ENCODE measurements at regions not wholly inside any gene's neighbourhood (a gene's known extent, or its start where the extent isn't known, plus 50 kb on each side); places are given as distances from the start of the nearest gene placed in this dataset.

GRCh38 chr1:30343562-30343961, 379.8 kb downstream of the MATN1 start:
- H3K27ac ChIP-seq: no peak overlapping the region
- DNase-seq (ENCODE audit: low spot score): no peak
- CTCF ChIA-PET: no interaction called here
- POLR2A ChIA-PET (ENCODE audit: low non-redundant PET): no interaction called here
- no peak for TF ChIP-seq CTCF (conservative IDR thresholded peaks at IDR 0.05; ENCODE audit: low read depth)

GRCh38 chr1:30342535-30343141, 380.7 kb downstream of the MATN1 start:
- ChIA-PET POLR2A (ENCODE audit: low non-redundant PET) (no interaction called here), CTCF (no interaction called here)
- no peak for TF ChIP-seq CTCF (conservative IDR thresholded peaks at IDR 0.05; ENCODE audit: low read depth)
- no peak for DNase-seq (ENCODE audit: low spot score)
- no peak overlapping the region for H3K27ac ChIP-seq

GRCh38 chr1:30340934-30341333, 382.5 kb downstream of the MATN1 start:
- ChIA-PET POLR2A (ENCODE audit: low non-redundant PET) (no interaction called here), CTCF (interaction anchor here (0.6 kb wide), 1 partner anchor 825 kb away, joined by 5 read pairs; no protein-coding TSS in a partner anchor)
- H3K27ac ChIP-seq: no peak overlapping the region
- no peak for DNase-seq (ENCODE audit: low spot score)
- no peak for TF ChIP-seq CTCF (conservative IDR thresholded peaks at IDR 0.05; ENCODE audit: low read depth)

- no peak for DNase-seq (ENCODE audit: low spot score)
- TF ChIP-seq CTCF (conservative IDR thresholded peaks at IDR 0.05; ENCODE audit: low read depth): no peak
- POLR2A ChIA-PET (ENCODE audit: low non-redundant PET): no interaction called here
- CTCF ChIA-PET: no interaction called here
- no peak overlapping the region for H3K27ac ChIP-seq
These were observed 383.5 kb downstream of the MATN1 start for GRCh38 chr1:30339866-30340265.

GRCh38 chr1:30338765-30339164, 384.6 kb downstream of the MATN1 start:
- no peak for DNase-seq (ENCODE audit: low spot score)
- H3K27ac ChIP-seq: no peak overlapping the region
- no peak for TF ChIP-seq CTCF (conservative IDR thresholded peaks at IDR 0.05; ENCODE audit: low read depth)
- POLR2A ChIA-PET (ENCODE audit: low non-redundant PET): no interaction called here
- CTCF ChIA-PET: no interaction called here

GRCh38 chr1:30337324-30337620, 386.1 kb downstream of the MATN1 start:
- DNase-seq (ENCODE audit: low spot score): no peak
- CTCF ChIA-PET: interaction anchor here (0.6 kb wide), 1 partner anchor 1184 kb away, joined by 4 read pairs; no protein-coding TSS in a partner anchor
- TF ChIP-seq CTCF (conservative IDR thresholded peaks at IDR 0.05; ENCODE audit: low read depth): no peak
- no peak overlapping the region for H3K27ac ChIP-seq
- POLR2A ChIA-PET (ENCODE audit: low non-redundant PET): no interaction called here

Measured in RWPE1 (cell line).